HG02588 (cell line): ENCODE measurements at regions not wholly inside any gene's neighbourhood (a gene's known extent, or its start where the extent isn't known, plus 50 kb on each side); places are given as distances from the start of the nearest gene placed in this dataset.
A peak's percentile ranks its signal among the peaks of the same experiment; 100 is the strongest.

ENCODE experiments used
- ATAC-seq: cut with Tn5 transposase; IDR thresholded peaks from one replicate; pipeline ENCODE4 v1.9.1; 2021; ENCODE audit warnings: mild to moderate bottlenecking, moderate library complexity; ENCODE audit not compliant: unreplicated experiment

DNA sequence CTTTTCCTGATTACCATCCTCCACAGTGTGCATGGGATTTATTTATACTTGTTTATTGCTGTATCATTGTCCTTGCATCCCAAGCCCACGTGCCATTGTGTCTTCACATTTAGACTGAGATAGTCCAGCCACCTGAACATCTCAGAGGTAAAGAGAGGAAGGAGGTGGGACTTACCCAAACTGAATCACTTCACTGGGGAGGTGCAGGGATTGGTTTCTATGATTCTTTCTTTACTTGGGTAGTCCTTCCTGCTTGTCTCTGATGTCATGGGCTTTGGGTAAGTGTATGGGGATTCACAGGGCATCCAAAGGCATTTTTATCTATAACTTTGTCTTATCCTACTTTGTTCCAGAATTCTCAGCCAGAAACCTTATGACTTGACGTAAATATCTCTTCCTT is 141.5 kb upstream of the UMPS start:
- ATAC-seq, result no peak

DNA sequence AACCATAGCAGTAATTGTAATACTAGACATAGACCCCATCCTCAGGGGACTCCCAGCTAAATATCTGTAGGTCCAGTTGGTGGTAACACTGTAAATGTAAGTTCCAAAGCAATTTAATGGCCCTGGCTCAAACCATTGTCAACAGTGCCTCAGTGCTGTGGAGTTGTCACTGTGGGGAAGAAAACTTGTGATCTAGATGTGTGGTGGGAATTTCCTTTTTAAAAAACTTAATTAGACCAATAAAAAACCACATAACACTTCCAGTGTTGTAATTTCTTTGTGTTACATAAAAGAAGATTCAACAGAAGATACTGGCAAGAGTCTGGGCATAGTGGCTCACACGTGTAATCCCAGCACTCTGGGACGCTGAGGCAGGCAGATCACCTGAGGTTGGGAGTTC is 138.6 kb upstream of the UMPS start:
- no peak for ATAC-seq

DNA sequence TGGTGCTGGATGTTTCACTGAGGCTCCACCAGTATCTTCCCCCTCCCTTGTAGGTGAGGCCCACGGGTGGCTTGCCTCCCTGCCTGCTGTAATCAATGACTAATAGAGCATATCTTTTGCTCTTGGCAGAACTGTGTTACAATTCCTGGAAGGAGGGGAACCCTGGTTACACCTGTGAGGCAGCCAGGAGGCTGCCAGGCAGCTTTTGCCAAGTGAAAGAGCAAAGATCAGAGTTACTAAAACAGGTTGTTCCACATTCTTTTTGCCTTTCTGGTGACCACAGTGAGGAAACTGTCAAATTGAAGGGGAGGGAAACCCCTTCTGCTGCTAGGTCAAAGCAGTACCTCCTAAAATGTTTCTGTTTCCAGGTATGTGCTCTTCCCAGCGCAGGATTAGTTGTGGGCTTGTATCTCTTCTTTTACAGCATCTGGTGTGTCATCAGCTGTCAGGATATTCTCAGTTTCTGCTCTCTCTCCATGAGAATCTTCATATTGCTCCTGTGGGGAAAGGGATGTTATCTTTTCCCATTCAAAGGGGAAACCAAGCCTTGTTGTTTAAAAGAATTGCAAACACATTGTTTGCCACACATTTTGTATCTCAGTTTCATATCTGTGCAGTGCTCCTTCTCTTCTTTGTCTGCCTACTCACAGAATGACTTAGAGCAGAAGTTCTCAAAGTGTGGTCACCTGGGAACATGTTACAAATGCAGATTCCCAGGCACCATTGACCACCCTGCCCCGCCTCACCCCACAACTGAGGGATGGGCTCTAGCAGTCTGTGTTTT is 137.4 kb upstream of the UMPS start:
- ATAC-seq, result peak; percentile 78

DNA sequence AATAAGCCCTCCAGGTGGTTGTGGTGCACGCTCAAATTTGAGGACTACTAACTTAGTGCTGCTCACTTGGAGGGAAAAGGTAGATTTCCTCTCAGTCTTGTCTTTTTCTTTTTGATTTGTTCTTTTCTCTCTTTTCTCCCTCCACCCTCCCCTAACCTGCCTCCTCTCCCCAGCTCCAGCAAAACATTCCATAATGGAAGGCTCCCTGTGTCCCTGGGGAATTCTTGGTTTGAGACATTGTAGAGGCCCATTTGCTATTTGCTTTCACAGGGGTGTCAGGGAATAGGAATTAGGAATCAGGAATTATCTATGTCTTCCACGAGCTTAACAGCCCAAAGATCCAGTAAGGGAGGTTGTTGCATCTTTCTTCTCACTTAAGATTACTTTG is 136.8 kb upstream of the UMPS start:
- no peak for ATAC-seq

DNA sequence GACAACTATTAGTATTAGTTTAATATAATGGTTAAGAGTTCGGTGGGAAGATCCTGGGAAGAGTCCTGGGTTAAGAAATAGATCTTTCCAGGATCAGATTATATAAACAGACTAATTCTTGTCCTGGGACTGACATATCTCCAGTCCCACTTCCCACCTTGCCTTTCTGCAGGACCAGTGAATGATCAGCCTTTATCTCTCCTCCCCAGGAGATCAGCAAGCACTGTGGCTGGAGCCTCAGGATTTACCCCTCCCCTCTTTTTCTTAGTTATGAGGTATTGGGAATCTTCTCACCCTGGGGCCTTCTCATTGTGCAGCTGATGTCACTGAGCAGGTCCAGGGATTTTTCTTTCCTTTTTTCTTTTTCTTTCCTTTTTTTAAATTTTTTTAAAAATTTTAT is 135.7 kb upstream of the UMPS start:
- no peak for ATAC-seq

DNA sequence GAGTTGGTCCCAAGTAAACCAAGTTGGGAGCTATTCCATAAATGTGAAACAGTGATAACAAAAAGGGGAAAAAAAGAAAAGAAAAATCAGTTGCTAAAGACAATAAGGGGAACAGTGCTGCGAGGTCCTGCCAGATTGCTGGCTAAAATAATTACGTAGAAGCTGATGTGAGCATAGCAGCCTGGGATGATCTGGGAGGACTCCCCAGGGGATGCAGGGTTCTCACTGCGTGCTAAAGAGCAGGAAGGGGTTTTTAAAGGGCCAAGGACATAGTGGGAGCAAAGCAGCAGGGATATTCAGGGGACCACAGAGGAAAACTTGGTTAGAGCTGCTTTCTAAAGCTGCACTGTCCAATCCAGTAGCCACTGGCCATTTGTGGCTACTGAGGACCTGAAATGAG is 133.0 kb upstream of the UMPS start:
- no peak for ATAC-seq

DNA sequence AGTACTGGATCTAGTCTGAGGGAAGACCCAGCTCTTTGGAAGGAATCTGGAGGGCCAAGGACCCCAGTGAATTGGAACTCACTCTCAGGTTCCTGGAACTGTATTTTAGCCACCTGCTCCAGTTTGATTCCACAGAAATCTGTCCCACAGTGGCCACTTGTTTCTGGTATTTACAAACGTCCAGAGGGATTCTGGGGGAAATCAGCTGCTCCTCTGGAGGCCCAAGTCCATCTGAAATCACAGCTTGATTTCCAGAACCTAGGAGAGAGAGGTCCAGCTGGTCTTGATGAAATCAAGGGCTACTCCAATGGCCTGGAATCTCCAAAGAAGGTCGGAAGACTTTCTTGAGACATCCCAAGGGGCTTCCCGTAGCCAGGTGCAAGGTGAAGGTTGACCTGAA is 132.3 kb upstream of the UMPS start:
- no peak for ATAC-seq

DNA sequence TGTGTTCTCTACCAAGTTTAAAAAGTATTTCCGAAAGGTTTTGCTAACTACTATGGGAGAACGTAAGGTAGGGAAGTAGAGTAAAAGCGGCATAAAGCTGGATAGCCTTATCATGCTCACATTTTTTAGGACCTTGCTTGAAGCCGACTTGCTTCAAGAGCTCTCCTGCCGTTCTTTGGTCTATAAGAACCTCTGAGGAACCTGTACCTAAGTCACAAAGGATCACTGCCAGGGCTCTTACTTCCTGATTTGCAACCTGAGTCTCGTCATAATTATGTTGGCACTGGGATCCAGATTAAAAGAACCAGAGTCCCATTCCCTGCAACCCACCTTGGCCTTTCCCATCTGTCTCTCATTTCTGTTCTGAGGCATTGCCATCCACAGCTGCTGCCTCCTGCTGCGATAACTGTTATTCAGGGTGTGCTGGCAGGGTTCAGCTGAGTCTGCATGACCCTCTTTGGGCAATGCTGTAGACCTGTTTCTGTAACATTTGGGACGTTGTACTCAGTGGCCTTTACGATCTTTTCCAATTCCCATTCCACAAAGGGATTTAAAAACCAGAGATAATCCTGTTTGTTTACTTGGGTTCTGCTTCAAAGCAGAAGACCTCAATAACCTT is 131.0 kb upstream of the UMPS start:
- ATAC-seq, result no peak

DNA sequence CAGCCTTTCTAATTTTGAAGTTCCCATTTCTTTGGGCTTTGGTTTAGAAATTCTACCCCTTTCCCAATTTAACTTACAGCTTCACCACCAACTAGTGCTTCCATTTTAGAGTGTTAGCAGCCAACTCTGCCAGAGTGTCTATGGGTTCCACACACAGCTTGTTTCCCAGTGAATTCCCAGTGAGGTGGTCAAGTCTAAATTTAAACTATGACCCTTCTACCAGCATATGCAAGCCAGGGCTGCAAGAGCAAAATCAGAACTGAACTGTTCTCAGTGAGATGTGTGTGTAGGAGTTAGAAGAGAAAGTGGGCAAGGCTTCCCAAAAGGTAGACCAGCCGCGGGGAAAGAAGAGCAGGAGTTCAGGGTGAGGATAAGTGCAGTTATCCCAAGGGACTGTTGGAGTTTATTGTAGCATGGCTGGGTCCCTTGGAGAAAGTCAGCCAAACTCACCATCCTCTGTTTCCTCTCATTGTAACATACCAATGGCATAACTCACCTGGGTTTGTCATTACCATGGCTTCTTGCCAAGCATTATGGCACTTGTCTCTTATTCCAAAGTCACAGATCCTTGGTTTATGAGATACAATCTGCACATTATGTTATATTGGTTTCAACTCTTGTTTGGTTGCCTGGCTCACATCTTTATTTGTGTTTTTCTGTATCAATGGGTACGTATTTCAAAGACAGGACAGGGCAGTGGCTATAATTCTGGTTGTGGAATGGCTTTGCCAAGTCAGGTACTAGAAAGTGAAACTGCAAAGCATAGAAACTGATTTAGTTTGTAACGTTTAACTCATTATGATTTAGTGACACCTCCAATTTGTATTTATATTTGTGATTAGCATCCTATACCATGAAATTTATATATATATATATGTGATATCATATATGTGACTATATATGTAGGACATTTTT is 130.2 kb upstream of the UMPS start:
- no peak for ATAC-seq

DNA sequence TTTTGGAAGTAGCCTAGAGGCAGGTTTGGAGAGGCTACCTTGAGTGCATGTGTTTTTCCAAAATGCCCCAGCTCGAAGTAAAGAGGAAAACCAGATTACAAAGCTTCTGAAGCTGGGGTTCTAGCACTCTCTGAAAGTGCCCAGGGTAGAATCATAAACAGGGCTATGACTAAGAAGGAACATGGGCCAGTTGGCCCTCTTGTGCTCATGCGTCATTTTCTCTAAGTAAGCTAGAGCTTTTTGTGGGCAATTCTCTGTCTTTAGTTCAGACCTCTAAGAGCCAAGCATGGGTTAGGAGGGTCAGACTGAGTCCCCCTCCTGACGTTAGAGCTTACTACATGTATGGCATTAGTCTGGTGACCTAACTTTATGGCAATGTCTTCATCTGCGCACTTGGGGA is 129.5 kb upstream of the UMPS start:
- no peak for ATAC-seq

DNA sequence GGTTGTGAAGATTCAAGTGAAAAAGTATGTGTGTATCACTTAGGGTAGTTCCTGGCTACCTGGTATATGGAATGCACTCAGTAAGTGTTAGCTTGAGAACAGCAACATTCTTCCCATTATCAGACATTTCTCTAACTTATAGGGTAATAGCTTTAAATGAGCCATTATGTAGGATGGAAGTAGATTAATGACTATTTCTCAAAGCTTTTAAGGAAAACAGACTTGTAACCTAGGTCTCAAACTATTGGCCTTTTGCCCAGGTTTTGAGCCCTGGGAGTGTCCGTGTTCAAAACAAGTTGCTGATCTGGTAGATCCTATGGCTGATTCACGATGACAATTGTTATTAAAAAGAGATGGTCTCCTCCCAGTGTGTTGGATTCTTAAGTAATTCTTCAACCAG is 129.1 kb upstream of the UMPS start:
- ATAC-seq, result no peak

DNA sequence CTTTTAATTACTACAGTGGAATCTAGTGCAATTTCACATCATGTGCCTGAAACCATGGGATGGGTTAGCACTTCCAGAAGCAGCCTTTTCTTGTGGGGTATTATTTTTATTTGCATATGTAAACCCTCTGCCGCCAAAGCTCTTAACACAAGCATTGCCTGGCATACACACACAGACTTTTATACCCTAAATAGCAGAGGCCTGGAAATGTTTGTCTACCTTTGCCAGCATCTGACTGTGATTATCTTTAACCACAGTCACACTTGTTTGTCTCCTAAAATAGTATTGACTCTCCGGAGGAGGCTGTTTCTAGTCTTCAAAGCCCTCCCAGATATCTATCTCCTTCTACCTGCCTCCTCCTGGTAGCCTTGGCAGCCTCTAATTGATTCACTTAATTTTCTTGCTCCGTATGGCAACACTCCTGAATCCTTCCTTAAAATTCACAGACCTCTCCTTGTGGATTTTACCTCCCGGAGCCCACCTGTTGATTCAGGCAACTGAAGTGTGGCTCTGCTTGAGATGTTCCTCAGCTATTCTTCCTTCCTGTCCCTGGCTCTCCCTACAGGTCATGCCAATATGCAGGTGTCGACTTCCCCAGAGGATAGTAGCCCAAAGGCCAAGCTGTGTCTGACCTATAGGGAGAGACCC is 127.1 kb upstream of the UMPS start:
- no peak for ATAC-seq

DNA sequence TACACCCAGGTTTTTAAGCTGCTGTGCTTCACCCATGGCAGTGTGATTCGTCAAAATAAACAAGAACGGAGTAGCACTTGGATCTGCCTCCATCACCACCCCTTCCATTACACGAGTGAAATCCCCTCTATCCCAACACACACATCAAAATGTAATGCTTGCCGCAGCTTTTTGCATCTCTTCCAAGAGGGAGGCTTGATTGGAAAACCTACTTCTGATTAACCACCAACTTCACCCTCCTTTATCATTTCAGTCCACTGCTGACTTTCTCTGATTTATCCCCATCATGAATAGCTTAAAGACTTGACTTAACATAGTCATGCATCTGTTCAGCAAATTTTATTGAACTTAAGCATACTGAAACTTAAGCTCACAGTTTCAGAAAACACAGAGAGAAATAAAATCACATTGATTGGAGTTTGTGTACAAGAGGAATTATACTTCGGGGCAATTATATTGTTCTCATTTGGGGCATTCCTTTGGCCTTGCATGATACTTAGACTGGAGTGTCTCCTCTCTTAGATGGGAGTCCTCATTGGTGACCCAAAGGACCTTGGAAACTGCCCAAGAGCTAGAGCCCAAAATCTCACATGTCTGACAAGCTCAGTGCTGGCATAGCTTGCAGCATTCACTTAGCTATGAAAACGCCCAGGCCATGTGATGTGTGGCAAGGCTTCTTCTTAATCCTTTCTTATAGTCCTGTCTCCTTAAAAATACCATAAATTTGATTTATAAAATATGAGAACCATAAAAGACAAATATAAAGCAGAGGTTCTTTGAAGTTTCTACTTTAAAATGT is 124.3 kb upstream of the UMPS start:
- no peak for ATAC-seq

DNA sequence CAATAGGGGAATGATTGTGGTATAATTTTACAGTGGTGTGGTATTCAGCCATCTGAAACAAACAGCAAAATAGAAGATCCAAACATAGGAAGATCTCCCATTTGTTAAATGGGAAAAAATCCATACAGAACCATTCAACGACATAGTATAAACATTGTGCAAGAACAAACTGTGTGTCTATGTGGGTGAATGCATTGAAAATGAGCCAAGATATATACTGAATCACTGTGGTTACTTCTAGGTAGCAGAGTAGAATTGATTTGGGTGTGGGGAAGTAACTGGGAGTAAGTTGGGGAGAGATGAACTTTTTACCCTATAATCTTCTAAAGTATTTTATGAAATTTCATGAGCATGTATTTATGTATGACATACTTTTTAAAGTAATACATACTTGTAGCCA is 123.1 kb upstream of the UMPS start:
- no peak for ATAC-seq

DNA sequence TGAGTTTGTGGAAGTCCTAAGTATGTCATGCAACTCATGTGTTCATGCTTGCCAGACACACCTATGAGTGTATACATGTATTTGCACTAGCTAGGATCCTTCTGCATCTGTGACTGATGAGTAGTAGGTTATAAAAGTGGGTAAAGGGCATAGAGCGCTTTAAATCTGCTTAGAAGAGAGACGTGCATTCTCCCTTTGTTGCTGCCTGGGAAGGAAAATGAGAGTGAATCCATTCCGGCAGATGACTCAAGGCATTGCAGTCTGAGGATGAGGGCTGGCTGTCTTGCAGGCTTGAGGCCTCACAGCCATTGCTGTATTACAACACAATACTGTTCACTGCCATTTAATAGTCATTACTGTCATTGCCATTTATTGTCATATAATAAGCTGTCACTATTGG is 120.8 kb upstream of the UMPS start:
- no peak for ATAC-seq

DNA sequence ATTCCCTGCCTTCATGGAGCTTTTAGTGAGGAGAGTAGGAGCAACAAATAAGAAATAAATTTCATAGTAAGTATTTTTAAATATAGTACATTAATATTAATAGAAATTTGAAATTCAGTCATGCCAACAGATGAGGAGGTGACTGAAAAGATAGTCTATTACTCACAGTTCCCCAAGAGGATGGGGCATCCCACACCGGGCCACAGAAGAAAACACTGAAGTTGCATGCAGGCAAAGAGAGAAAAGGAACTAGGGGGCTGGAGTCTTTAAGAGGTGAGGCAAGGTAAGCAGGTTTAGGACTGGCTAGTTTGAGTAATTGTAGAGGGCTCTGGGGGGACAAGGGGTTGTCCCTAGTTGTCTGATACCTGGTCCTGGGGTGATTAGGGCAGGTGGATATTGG is 120.1 kb upstream of the UMPS start:
- ATAC-seq, result no peak

DNA sequence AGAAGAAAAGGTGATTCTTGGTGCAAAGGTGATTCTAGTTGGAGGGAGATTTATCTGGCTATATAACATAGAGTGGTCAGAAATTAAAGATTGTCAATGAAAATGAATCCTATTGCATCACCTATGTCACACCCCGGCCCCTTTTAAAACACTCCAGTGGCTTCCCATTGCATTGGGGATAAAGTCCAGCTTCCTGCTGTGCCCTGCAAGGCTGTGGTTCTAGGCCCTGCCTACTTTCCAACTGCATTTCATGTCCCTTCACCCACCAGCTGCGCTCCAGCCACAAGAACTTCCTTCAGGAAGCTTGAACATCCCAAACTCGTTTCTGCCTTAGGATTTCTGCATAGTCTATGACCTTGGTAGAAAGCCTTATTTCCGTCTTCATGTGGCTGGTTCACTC is 118.7 kb upstream of the UMPS start:
- no peak for ATAC-seq

DNA sequence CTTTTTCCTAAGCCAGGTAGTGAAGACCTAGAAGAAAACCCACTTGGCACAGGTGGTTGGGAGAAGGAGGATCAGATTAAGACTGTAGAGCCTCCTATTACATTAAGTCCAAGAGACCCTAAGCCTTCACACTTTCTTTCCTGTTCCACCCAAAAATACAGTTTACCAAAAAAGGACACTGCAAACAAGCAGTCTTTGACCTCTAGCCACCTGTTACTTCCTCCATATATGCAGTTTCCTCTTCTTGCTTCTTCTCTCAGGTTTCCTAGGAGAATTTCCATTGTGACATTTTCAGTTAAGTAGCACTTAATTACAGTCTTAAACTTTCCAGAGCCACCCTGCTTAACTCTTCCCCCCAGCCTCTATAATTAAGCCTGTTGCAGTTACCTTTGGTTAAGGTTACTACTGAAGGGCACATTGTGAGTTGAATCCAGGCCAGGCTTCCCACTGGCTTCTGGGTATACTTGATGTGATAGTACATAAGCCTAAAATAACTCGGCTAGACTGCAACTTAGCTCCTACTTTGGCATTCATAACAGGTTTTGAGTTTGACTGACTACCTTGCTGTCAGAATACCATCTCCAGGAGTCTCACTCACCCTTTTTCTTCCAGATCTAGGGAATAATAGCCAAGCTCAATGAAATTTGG is 114.2 kb upstream of the UMPS start:
- ATAC-seq, result no peak

DNA sequence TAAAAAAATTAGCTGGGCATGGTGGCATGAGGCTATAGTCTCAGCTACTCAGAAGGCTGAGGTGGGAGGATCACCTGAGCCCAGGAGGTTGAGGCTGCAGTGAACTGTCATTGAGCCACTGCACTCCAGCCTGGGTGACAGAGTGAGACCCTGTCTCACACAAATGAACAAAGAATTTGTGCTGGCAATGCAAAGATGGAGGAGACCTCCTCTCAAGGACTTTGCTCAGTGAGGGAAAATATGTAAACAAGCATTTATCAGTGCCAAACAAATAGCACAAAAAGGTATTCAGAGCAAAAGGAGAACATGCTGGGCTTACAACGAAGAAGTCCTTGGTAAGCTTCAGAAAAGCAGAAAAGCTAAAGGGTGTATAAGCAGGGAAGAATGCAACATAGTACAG is 113.1 kb upstream of the UMPS start:
- no peak for ATAC-seq
